ENCODE measurements at regions not wholly inside any gene's neighbourhood (a gene's known extent, or its start where the extent isn't known, plus 50 kb on each side); places are given as distances from the start of the nearest gene placed in this dataset.

- DNase-seq (ENCODE audit: low spot score), result no peak
These were observed 54.9 kb downstream of the MAGEB17 start for GRCh38 chrX:16222151-16222550.

GRCh38 chrX:16223385-16223784 lies 56.1 kb downstream of the MAGEB17 start:
- no peak for DNase-seq (ENCODE audit: low spot score)

DNA sequence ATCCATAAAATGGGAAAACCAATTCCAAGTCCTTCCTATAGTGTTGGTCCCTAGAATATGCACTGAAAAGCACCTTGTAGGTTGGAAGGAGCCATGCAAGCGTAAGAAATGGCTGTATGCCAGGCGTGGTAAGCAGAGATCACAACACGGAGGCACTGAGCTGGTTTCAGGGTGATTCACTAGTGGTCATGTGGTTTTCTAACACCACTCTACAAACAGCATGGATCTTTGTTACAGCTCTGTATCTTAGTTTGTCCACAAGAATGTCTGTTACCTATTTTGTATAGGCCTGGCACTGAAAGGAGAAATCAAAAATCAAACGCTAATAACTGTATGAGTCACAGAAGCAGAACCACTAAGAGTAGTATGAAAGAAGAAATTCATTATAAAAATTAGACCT lies 71.9 kb downstream of the MAGEB17 start:
- DNase-seq (ENCODE audit: low spot score), result no peak

GRCh38 chrX:16240231-16240905 lies 73.1 kb downstream of the MAGEB17 start:
- DNase-seq (ENCODE audit: low spot score), result no peak

GRCh38 chrX:16240968-16241367 lies 73.7 kb downstream of the MAGEB17 start:
- DNase-seq (ENCODE audit: low spot score), result no peak

DNA sequence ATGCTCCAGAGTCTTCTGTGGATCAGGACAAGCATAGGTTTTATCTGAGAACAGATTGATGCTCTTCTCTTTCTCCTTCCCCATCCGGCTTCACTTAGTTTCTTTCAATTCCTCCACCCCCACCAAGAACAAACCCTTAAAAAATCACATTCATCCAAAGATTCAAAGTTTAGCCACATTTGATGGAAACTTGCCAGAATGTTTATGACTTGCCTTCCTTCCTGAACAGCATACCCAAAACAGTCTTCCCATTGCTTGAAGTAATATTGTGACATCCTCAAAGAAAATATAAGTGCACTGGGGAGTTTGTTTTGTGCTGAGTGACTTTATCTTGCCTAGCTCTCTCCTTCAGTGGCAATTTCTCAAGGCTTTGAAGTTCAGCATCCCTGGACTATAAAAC lies 83.0 kb downstream of the MAGEB17 start:
- DNase-seq (ENCODE audit: low spot score), result no peak

DNA sequence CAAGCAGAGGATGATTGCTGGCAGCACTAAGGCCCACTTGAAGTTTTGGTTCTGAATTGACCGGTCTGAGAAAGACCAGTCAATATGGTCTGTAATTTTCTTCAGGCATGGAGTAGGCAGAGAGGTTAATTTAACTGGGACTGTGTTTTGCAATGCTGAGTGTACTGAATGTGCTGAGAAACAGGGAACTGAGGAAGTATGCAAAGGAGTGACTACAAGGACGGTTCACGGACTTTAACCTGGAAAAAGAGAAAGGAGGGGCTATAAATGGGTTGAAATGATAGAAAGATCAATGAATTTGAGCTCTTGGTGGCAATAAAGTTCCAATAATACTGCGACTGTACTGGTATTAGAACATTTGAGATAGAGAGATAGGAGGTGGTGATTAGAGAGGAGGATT lies 84.5 kb downstream of the MAGEB17 start:
- no peak for DNase-seq (ENCODE audit: low spot score)

DNA sequence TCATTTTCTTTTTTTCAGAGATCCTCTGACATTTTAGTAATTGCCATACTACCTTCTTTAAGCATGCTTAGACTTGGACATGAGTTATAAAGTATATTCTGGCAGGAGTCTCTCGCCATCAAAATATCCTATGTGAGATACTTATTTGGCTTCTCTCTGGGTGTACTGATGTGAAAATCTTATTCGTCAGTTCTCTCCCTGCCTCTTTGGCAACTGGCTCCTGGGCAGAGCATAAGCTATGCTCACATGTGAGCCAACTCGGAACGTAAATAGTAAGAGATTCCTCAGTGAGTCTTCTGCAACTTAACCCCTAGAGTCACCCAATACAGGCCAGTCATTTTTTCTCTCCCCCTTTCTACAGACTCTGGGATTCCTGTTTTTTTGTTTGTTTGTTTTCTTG lies 91.6 kb downstream of the MAGEB17 start:
- no peak for DNase-seq (ENCODE audit: low spot score)

- no peak for DNase-seq (ENCODE audit: low spot score)
These were observed 100.2 kb downstream of the MAGEB17 start for GRCh38 chrX:16267431-16267830.

DNA sequence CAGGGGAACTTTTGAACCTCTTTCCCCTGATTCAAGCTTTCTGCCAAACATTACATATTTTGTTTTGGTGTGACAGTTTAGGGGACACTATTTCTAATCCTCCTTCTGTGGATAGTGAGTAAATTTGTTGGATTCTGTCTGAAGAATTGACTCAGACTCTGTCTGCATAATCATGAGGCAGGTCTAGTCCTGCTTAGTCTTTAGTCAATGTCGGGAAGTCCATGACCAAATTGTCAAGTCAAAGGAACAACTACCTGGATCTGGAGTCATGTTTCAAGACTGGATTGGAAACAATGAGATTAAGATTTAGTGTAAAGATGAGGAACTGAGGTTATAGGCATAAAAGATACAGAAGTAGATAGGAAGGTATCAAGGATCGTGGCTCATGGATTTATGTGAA lies 100.9 kb downstream of the MAGEB17 start:
- no peak for DNase-seq (ENCODE audit: low spot score)

DNA sequence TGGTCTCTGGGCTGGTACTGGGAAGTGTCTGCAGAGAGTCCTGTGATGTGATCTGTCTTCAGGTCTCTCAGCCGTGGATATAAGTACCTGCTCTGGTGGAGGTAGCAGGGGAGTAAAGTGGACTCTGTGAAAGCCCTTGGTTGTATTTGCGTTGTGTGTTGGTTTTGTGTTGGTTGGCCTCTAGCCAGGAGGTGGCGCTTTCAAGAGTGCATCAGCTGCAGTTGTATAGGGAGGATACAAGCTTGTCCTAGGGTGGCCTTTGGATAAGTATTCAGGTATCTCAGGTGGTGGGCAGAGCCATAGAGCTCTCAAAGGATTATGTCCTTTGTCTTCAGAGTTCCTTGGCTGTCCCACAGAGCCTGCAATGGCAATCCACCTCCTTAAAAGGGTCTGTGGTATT lies 111.6 kb downstream of the MAGEB17 start:
- DNase-seq (ENCODE audit: low spot score), result no peak

DNA sequence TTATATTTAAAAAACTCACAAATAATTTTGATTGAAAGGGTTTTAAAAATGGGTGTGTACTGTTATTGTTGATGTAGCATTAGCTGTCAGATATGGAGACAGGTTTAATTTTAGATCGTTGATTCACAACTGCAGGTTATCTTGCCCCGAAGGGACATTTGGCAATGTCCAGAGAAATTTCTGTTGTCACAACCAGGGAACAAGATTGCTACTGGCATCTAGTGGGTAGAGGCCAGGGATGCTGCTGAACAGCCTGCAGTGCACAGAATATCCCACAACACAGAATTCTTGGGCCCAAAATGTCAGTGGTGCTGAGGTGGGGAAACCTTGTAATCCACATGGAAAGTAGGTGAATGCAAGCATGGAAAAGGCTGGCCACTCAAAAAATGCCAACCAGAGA lies 114.9 kb downstream of the MAGEB17 start:
- no peak for DNase-seq (ENCODE audit: low spot score)

DNA sequence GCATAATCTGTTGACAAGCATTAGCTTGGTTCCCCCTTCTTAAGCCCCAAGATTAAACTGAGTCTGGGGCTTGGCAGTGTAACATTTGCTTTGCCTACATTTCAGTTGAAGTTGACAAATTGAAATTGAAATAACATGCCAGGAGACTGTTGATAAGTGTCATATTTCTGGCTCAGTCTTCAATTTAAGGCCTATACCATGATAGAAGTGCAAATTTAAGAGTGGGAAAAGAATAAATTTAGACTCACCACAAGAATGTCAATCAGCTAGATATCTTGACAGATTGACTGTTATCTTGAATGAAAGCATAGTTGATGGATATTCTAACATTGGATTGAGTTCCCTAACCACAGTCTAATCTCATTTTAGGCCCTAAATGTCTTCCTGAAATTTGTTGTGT lies 117.6 kb downstream of the MAGEB17 start:
- DNase-seq (ENCODE audit: low spot score), result no peak

GRCh38 chrX:16290997-16291396 lies 123.7 kb downstream of the MAGEB17 start:
- DNase-seq (ENCODE audit: low spot score), result no peak

DNA sequence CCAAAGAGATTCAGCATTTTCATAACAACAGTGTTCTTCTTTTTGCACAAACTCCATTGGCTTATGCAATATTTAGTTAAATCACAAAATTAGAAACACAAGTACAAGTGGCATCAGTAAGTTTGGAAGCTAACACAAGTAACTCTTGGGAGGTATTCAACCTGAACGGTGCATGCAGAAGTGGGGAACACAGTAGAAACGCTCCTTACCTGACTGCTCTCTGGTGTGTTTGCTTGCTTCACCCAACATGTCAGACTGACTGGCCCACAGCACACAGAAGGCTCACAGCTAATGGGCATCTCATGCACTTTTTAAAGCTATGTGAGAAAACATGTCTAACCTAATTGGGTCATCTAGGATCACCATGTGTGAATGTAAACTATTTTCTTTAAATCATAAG lies 133.6 kb downstream of the MAGEB17 start:
- no peak for DNase-seq (ENCODE audit: low spot score)

DNA sequence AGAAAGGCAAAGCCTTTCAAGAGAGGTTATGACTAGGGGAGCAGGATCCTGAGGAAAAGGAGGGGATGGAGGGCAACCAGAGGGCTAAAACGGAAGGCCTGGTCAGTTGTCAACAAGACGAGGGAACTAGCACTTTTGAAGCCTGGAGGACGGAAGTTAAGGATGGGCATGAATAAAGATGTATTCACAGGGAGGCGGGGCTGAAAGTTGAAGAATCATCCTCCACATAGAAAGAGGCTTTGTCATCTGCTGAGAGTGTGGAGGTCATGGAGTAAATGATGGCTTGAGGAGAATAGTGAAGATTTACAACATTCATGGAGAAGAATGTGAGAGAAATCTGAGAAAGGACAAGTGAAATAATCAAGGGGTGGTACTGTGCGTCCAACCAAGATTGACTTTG lies 137.5 kb downstream of the MAGEB17 start:
- DNase-seq (ENCODE audit: low spot score), result no peak

- DNase-seq (ENCODE audit: low spot score), result no peak
These were observed 137.9 kb downstream of the MAGEB17 start for GRCh38 chrX:16305187-16305586.

GRCh38 chrX:16307950-16308349 lies 140.7 kb downstream of the MAGEB17 start:
- DNase-seq (ENCODE audit: low spot score), result no peak

DNA sequence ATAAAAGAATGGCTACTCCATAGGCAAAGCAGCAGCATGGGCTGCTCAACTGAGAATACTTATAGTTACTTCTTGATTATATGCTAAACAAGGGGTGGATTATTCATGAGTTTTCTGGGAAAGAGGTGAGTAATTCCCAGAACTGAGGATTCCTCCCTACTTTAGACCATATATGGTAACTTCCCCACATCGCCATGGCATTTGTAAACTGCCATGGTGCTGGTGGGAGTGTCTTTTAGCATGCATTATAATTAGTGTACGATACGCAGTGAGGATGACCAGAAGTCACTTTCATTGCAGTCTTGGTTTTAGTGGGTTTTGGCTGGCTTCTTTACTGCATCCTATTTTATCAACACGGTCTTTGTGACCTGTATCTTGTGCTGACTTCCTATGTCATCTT lies 141.5 kb downstream of the MAGEB17 start:
- no peak for DNase-seq (ENCODE audit: low spot score)

- DNase-seq (ENCODE audit: low spot score), result no peak
These were observed 143.0 kb downstream of the MAGEB17 start for GRCh38 chrX:16310326-16310725.

DNA sequence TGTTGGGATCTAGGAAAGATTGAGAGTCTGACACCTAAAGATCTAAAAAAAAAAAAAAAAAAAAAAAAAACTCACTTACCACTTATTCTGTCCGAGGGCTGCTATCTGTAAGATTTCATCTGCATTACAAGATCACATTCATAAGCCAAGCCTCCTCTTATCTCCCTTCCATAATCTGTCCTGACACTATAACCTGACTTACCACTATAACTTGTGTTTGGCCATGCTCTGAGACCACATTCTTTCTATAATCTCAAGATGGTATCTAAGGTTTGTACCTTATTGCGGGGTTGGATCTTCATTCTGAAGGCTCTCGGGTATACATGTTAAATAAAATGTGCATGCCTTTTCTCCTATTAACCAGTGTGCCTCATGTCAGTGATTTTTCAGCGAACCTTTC lies 144.4 kb downstream of the MAGEB17 start:
- DNase-seq (ENCODE audit: low spot score), result no peak

DNA sequence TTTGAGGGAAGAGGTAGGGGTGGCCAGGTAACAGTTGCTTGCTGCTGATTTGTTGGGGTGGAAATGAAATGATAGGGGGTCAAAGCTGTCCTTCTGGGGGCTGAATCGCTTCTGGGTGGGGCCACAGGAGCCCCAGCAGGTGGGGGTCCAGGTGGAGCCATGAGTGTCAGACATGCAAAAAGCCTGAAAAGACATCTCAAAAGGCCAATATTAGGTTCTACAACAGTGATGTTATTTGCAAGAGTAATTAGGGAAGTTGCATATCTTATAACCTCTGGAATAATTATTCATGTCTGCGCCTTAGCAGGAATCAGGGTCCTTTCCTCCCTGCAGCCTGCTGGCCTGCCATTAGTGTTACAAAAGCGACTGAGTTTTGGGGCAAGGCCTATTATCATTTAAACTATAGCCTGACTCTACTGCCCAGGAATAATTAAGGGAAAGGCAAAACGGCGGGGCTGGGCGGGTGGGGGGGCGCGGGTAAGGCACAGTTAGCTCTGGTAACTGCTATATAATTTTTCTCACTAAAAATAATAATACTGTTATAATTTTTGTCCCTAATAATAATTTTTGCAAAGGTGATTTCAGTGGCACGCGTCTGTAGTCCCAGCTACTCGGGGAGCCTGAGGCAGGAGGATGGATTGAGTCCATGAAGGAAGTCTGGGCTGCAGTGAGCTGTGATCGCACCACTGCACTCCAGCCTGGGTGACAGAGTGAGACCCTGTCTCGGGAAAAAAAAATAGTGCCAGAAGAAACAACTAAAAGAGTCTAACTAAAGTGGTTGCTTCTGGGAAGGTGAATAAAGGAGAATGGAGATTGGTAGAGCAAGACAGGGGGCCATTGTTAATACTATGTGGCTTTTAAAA lies 145.7 kb downstream of the MAGEB17 start:
- no peak for DNase-seq (ENCODE audit: low spot score)

- DNase-seq (ENCODE audit: low spot score), result no peak
These were observed 149.1 kb downstream of the MAGEB17 start for GRCh38 chrX:16316331-16316730.

GRCh38 chrX:16319929-16320328 lies 152.6 kb downstream of the MAGEB17 start:
- DNase-seq (ENCODE audit: low spot score), result no peak

Measured in Ammon's horn (tissue), 1 donor.